Hepatocyte (in vitro differentiated cells): ENCODE measurements at regions not wholly inside any gene's neighbourhood (a gene's known extent, or its start where the extent isn't known, plus 50 kb on each side); places are given as distances from the start of the nearest gene placed in this dataset.

Experiments used
- DNase-seq: peaks from one replicate; pipeline ENCODE4 v3.0.0-alpha.2; 2016; ENCODE audit warnings: low spot score
- H2AFZ ChIP-seq: fragments of 200-600 bp; sonication (generic); 2 replicates; pipeline ENCODE4 v1.6.0; 2016; ENCODE audit warnings: antibody characterized with exemption, mild to moderate bottlenecking
- H3K27ac ChIP-seq: fragments of 200-600 bp; sonication (generic); 2 replicates; pipeline ENCODE4 v1.5.1; 2016; ENCODE audit warnings: mild to moderate bottlenecking
- H3K27me3 ChIP-seq: fragments of 200-600 bp; sonication (generic); 2 replicates; pipeline ENCODE4 v1.6.1; 2016
- H3K36me3 ChIP-seq: fragments of 200-600 bp; sonication (generic); replicated peaks from 2 replicates; pipeline ENCODE4 v1.5.1; 2016; ENCODE audit warnings: low read depth; ENCODE audit not compliant: insufficient read depth
- H3K4me1 ChIP-seq: fragments of 200-600 bp; sonication (generic); 2 replicates; pipeline ENCODE4 v1.5.1; 2016; ENCODE audit warnings: mild to moderate bottlenecking, moderate library complexity; ENCODE audit not compliant: insufficient read depth
- H3K4me2 ChIP-seq: fragments of 200-600 bp; sonication (generic); 2 replicates; pipeline ENCODE4 v1.6.0; 2016
- H3K4me3 ChIP-seq: fragments of 200-600 bp; sonication (generic); 2 replicates; pipeline ENCODE4 v1.5.1; 2016; ENCODE audit warnings: mild to moderate bottlenecking
- H3K79me2 ChIP-seq: fragments of 200-600 bp; sonication (generic); 2 replicates; pipeline ENCODE4 v1.6.0; 2017; ENCODE audit warnings: mild to moderate bottlenecking
- H3K9me2 ChIP-seq: fragments of 200-600 bp; sonication (generic); replicated peaks from 2 replicates; pipeline ENCODE4 v1.6.0; 2017; ENCODE audit warnings: mild to moderate bottlenecking; ENCODE audit not compliant: insufficient read depth
- H3K9me3 ChIP-seq: fragments of 200-600 bp; sonication (generic); 2 replicates; pipeline ENCODE4 v1.5.1; 2016; ENCODE audit warnings: low read depth, mild to moderate bottlenecking
- H4K20me1 ChIP-seq: fragments of 200-600 bp; sonication (generic); 2 replicates; pipeline ENCODE4 v1.6.0; 2016; ENCODE audit warnings: mild to moderate bottlenecking; ENCODE audit not compliant: insufficient read depth, poor library complexity, severe bottlenecking
- EZH2 ChIP-seq: fragments of 200-600 bp; sonication (generic); IDR thresholded peaks from 2 replicates; pipeline ENCODE4 v1.6.1; 2016; ENCODE audit warnings: antibody characterized with exemption, mild to moderate bottlenecking, borderline replicate concordance
- EZH2phosphoT487 ChIP-seq: fragments of 200-600 bp; sonication (generic); IDR thresholded peaks from one replicate; pipeline ENCODE4 v1.6.1; 2018; ENCODE audit warnings: antibody characterized with exemption, mild to moderate bottlenecking, low read depth, moderate library complexity; ENCODE audit not compliant: unreplicated experiment, severe bottlenecking
- WGBS: methylation state at CpG from one replicate; pipeline ENCODE4 v1.1.6; 2016; ENCODE audit warnings: low lambda C conversion rate; ENCODE audit errors: missing lambda C conversion rate; 5-methylcytosine and 5-hydroxymethylcytosine counted together
- TF ChIP-seq, protein P1 (sequence below): fragments of 200-600 bp; sonication (generic); IDR thresholded peaks from 2 replicates; pipeline ENCODE4 v1.5.1; 2016; ENCODE audit warnings: antibody characterized with exemption, mild to moderate bottlenecking; ENCODE audit not compliant: poor library complexity

DNA sequence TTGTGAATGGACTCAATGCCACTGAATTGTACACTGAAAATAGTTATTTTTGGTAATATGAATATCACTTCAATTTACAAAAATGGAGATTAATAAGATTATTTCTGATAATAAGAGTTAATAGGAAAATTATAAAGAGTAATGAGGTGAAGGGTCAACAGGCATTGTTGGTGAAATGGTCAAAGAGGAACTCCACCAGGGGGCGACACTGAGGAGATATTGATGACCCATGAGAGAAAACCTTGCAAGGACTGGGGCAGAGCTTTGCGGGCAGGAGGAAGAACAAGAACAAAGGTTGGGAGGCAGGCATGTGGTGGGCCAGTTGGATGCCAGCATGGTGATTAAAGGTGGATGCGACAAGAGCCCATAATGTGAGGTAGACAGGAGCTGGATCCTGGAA, 74.0 kb upstream of the XYLT1 start:
- H2AFZ ChIP-seq = no peak overlapping the region
- no peaks in the 10 kb centered on the region for H3K4me1 ChIP-seq
- no peak for DNase-seq
- no peaks in the 10 kb centered on the region for H3K9me2 ChIP-seq
- no peaks in the 10 kb centered on the region for H3K36me3 ChIP-seq
- WGBS = 68% methylated on average over 3 of the region's 3 CpGs
- no peaks in the 10 kb centered on the region for H3K9me3 ChIP-seq
- TF ChIP-seq, protein P1, sequence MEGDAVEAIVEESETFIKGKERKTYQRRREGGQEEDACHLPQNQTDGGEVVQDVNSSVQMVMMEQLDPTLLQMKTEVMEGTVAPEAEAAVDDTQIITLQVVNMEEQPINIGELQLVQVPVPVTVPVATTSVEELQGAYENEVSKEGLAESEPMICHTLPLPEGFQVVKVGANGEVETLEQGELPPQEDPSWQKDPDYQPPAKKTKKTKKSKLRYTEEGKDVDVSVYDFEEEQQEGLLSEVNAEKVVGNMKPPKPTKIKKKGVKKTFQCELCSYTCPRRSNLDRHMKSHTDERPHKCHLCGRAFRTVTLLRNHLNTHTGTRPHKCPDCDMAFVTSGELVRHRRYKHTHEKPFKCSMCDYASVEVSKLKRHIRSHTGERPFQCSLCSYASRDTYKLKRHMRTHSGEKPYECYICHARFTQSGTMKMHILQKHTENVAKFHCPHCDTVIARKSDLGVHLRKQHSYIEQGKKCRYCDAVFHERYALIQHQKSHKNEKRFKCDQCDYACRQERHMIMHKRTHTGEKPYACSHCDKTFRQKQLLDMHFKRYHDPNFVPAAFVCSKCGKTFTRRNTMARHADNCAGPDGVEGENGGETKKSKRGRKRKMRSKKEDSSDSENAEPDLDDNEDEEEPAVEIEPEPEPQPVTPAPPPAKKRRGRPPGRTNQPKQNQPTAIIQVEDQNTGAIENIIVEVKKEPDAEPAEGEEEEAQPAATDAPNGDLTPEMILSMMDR = no peak
- TF ChIP-seq EZH2phosphoT487 (no peak), EZH2 (no peak)
- no peak overlapping the region for H3K27ac ChIP-seq
- H3K4me2 ChIP-seq = no peak overlapping the region
- no peak overlapping the region for H3K4me3 ChIP-seq
- H4K20me1 ChIP-seq = no peaks in the 10 kb centered on the region
- no peaks in the 10 kb centered on the region for H3K27me3 ChIP-seq
- no peaks in the 10 kb centered on the region for H3K79me2 ChIP-seq

DNA sequence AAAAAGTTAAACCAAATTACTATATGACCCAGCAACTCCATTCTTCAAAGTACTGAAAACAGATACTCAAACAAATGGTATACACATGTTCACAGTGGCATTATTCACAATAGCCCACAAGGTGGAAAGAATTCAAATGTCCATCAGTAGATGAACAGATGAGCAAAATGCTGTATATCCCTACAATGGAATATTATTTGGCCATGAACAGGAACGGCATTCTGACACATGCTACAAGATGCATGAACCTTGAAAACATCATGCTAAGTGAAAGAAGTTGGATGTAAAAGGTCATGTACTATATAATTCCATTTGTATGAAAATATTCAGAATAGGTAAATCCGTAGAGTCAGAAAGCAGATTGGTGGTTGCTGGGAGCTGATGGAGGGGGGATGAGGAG, 73.5 kb upstream of the XYLT1 start:
- Histone ChIP-seq H3K4me3 (no peak overlapping the region), H2AFZ (no peak overlapping the region), H3K27me3 (no peaks in the 10 kb centered on the region), H3K79me2 (no peaks in the 10 kb centered on the region), H3K27ac (no peak overlapping the region), H3K4me2 (no peak overlapping the region), H3K9me3 (no peaks in the 10 kb centered on the region), H3K36me3 (no peaks in the 10 kb centered on the region), H3K4me1 (no peaks in the 10 kb centered on the region), H3K9me2 (no peaks in the 10 kb centered on the region), H4K20me1 (no peaks in the 10 kb centered on the region)
- 94% methylated on average over 2 of the region's 2 CpGs for WGBS
- no peak for DNase-seq
- TF ChIP-seq, protein P1 = no peak
- no peak for TF ChIP-seq EZH2
- no peak for TF ChIP-seq EZH2phosphoT487

DNA sequence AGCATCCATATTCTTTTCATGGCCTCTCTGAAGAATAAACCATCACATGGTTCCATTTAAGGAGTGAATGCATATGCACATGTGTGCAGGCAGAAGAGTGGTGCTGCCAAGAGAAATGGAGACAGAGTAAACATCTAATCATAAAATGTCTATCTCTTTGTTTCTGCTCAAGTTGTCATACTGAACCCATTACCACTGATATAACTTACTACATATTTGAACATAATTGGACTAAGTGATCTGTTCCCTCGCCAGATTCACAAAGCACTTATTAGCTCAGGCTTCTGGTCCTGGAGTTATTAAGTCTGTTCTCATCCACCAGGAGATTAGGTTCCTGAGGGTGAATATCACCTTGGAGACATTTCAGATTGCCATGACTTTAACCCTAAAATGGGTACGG, 72.3 kb upstream of the XYLT1 start:
- Histone ChIP-seq H3K79me2 (no peaks in the 10 kb centered on the region), H3K9me3 (no peaks in the 10 kb centered on the region), H4K20me1 (no peaks in the 10 kb centered on the region), H3K27ac (no peak overlapping the region), H3K9me2 (no peaks in the 10 kb centered on the region), H3K36me3 (no peaks in the 10 kb centered on the region), H3K4me1 (no peaks in the 10 kb centered on the region), H3K4me3 (no peak overlapping the region), H3K27me3 (no peaks in the 10 kb centered on the region), H2AFZ (no peak overlapping the region), H3K4me2 (no peak overlapping the region)
- TF ChIP-seq, protein P1 = no peak
- TF ChIP-seq EZH2phosphoT487 (no peak), EZH2 (no peak)
- DNase-seq = no peak
- 73% methylated on average over 2 of the region's 2 CpGs for WGBS

GRCh38 chr16:17541324-17541723, 70.6 kb upstream of the XYLT1 start:
- H3K36me3 ChIP-seq = no peaks in the 10 kb centered on the region
- H3K79me2 ChIP-seq = no peaks in the 10 kb centered on the region
- no peaks in the 10 kb centered on the region for H3K9me2 ChIP-seq
- WGBS = 80% methylated on average over 1 of the region's 1 CpG
- no peak overlapping the region for H3K4me3 ChIP-seq
- no peaks in the 10 kb centered on the region for H3K9me3 ChIP-seq
- no peak overlapping the region for H3K27ac ChIP-seq
- H3K4me2 ChIP-seq = no peak overlapping the region
- no peak overlapping the region for H2AFZ ChIP-seq
- TF ChIP-seq, protein P1 = no peak
- TF ChIP-seq EZH2 = no peak
- no peak for TF ChIP-seq EZH2phosphoT487
- DNase-seq = no peak
- no peaks in the 10 kb centered on the region for H4K20me1 ChIP-seq
- H3K27me3 ChIP-seq = no peaks in the 10 kb centered on the region
- no peaks in the 10 kb centered on the region for H3K4me1 ChIP-seq
